ENCODE measurements at regions not wholly inside any gene's neighbourhood (a gene's known extent, or its start where the extent isn't known, plus 50 kb on each side); places are given as distances from the start of the nearest gene placed in this dataset.

GRCh38 chr3:76083992-76084391 lies 298.6 kb upstream of the ZNF717 start:
- no peak for DNase-seq

- DNase-seq = no peak
Observed at GRCh38 chr3:76096036-76096435, 310.7 kb upstream of the ZNF717 start.

- DNase-seq = no peak
Observed at GRCh38 chr3:76096836-76097588, 311.7 kb upstream of the ZNF717 start.

- DNase-seq = no peak
Observed at GRCh38 chr3:76097589-76097969, 312.2 kb upstream of the ZNF717 start.

- no peak for DNase-seq
Observed at GRCh38 chr3:76099956-76100355, 314.6 kb upstream of the ZNF717 start.

- no peak for DNase-seq
Observed at GRCh38 chr3:76107935-76108570, 322.7 kb upstream of the ZNF717 start.

GRCh38 chr3:76111808-76112207 lies 326.5 kb upstream of the ZNF717 start:
- no peak for DNase-seq

- no peak for DNase-seq
Observed at GRCh38 chr3:76122007-76122406, 336.7 kb upstream of the ZNF717 start.

GRCh38 chr3:76129441-76129840 lies 344.1 kb upstream of the ZNF717 start:
- DNase-seq = no peak

- no peak for DNase-seq
Observed at GRCh38 chr3:76131396-76132153, 346.2 kb upstream of the ZNF717 start.

- no peak for DNase-seq
Observed at GRCh38 chr3:76132154-76132470, 346.8 kb upstream of the ZNF717 start.

GRCh38 chr3:76134166-76134565 lies 348.8 kb upstream of the ZNF717 start:
- no peak for DNase-seq

GRCh38 chr3:76138921-76139320 lies 353.6 kb upstream of the ZNF717 start:
- no peak for DNase-seq

GRCh38 chr3:76147846-76148245 lies 362.5 kb upstream of the ZNF717 start:
- no peak for DNase-seq

GRCh38 chr3:76152028-76152427 lies 366.7 kb upstream of the ZNF717 start:
- DNase-seq = no peak

- DNase-seq = no peak
Observed at GRCh38 chr3:76161856-76162255, 376.5 kb upstream of the ZNF717 start.

GRCh38 chr3:76171647-76172046 lies 386.3 kb upstream of the ZNF717 start:
- no peak for DNase-seq

GRCh38 chr3:76177610-76178009 lies 392.3 kb upstream of the ZNF717 start:
- DNase-seq = no peak

GRCh38 chr3:76178412-76178811 lies 393.1 kb upstream of the ZNF717 start:
- no peak for DNase-seq

- no peak for DNase-seq
Observed at GRCh38 chr3:76181213-76181612, 395.9 kb upstream of the ZNF717 start.

GRCh38 chr3:76198086-76198485 lies 412.7 kb upstream of the ZNF717 start:
- DNase-seq = no peak

GRCh38 chr3:76199382-76199781 lies 414.0 kb upstream of the ZNF717 start:
- no peak for DNase-seq

GRCh38 chr3:76203578-76203977 lies 418.2 kb upstream of the ZNF717 start:
- DNase-seq = no peak

- no peak for DNase-seq
Observed at GRCh38 chr3:76206346-76206745, 421.0 kb upstream of the ZNF717 start.

Data from DMS79 treated with DMSO at 0.1 percent for 48 hours (cell line).